Gastroesophageal sphincter (tissue), 4 donors: ENCODE measurements at regions not wholly inside any gene's neighbourhood (a gene's known extent, or its start where the extent isn't known, plus 50 kb on each side); places are given as distances from the start of the nearest gene placed in this dataset.

Experiments used
- ATAC-seq: fragments of 150-250 bp; one replicate; pipeline ENCODE4 v1.9.1; 2016; ENCODE audit warnings: mild to moderate bottlenecking, moderate library complexity
- H3K27ac ChIP-seq, 4 donors: fragments of 200-600 bp; sonication (generic) in 3 of 4; 1 replicate in 3 of 4; 2 replicates in 1 of 4; pipeline ENCODE4 v1.5.1; 2016 to 2019
- H3K27me3 ChIP-seq: fragments of 200-600 bp; sonication (generic); one replicate; pipeline ENCODE4 v1.5.1; 2019
- H3K36me3 ChIP-seq, 2 donors: fragments of 200-600 bp; sonication (generic); one replicate each; pipeline ENCODE4 v1.5.1; 2019; ENCODE audit warnings: control low read depth in 1 of 2
- H3K4me1 ChIP-seq, 3 donors: fragments of 200-600 bp; sonication (generic); 1 replicate in 2 of 3; 2 replicates in 1 of 3; pipeline ENCODE4 v1.5.1; 2016 to 2019; ENCODE audit warnings: control low read depth in 2 of 3
- H3K4me3 ChIP-seq, 2 donors: fragments of 200-600 bp; sonication (generic); one replicate each; pipeline ENCODE4 v1.5.1; 2019; ENCODE audit warnings: mild to moderate bottlenecking in 1 of 2, moderate library complexity in 1 of 2
- H3K9me3 ChIP-seq, 3 donors: fragments of 200-600 bp; sonication (generic); one replicate each; pipeline ENCODE4 v1.5.1; 2017 to 2019; ENCODE audit warnings: control low read depth in 2 of 3
- CTCF ChIP-seq, 4 experiments: fragments of 200-600 bp in 2 of 4; fragments of 450-650 bp in 2 of 4; sonication (generic) in 1 of 4; IDR thresholded peaks; one replicate each; pipeline ENCODE4 v1.5.1; 2017 to 2019; ENCODE audit warnings: antibody characterized with exemption in 4 of 4, mild to moderate bottlenecking in 2 of 4, moderate library complexity in 2 of 4
- EP300 ChIP-seq: sonication (generic); formaldehyde crosslinking; IDR thresholded peaks from one replicate; pipeline ENCODE4 v1.6.1; 2017; ENCODE audit warnings: antibody characterized with exemption, mild to moderate bottlenecking
- POLR2A ChIP-seq, 2 donors: fragments of 450-650 bp; IDR thresholded peaks; one replicate each; pipeline ENCODE4 v1.6.1; 2017; ENCODE audit warnings: antibody characterized with exemption in 2 of 2, mild to moderate bottlenecking in 2 of 2, moderate library complexity in 1 of 2
- POLR2AphosphoS5 ChIP-seq: sonication (generic); formaldehyde crosslinking; IDR thresholded peaks from one replicate; pipeline ENCODE4 v1.6.1; 2017; ENCODE audit warnings: antibody characterized with exemption
- WGBS, 2 donors: methylation state at CpG; one replicate each; pipeline ENCODE4 v1.1.5; 2018; ENCODE audit warnings: low coverage in 1 of 2; 5-methylcytosine and 5-hydroxymethylcytosine counted together

- no peak overlapping the region for H3K27ac ChIP-seq
- no peaks in the 10 kb centered on the region for H3K9me3 ChIP-seq
- H3K27me3 ChIP-seq, result no peaks in the 10 kb centered on the region
- WGBS, 2 donors, result 66 to 78% methylated on average over 3 of the region's 3 CpGs
- ATAC-seq, result no peak
- TF ChIP-seq CTCF (IDR thresholded peaks at IDR 0.05) (no peak), POLR2AphosphoS5 (no peak), EP300 (no peak), POLR2A (IDR thresholded peaks at IDR 0.05) (no peak)
- H3K36me3 ChIP-seq, result no peaks in the 10 kb centered on the region
- H3K4me3 ChIP-seq, result no peak overlapping the region
- no peaks in the 10 kb centered on the region for H3K4me1 ChIP-seq
These were observed 592.8 kb upstream of the PCDH10 start for GRCh38 chr4:132556316-132556715.

- no peak overlapping the region for H3K4me3 ChIP-seq
- no peaks in the 10 kb centered on the region for H3K27me3 ChIP-seq
- no peaks in the 10 kb centered on the region for H3K4me1 ChIP-seq
- no peaks in the 10 kb centered on the region for H3K9me3 ChIP-seq
- ATAC-seq, result no peak
- no peak for TF ChIP-seq POLR2A (IDR thresholded peaks at IDR 0.05)
- TF ChIP-seq EP300, result no peak
- TF ChIP-seq CTCF (IDR thresholded peaks at IDR 0.05), result no peak
- no peak for TF ChIP-seq POLR2AphosphoS5
- H3K27ac ChIP-seq, result no peak overlapping the region
- no peaks in the 10 kb centered on the region for H3K36me3 ChIP-seq
These were observed 591.4 kb upstream of the PCDH10 start for GRCh38 chr4:132557660-132558059.

- TF ChIP-seq CTCF (IDR thresholded peaks at IDR 0.05), result no peak
- TF ChIP-seq EP300, result no peak
- no peak for TF ChIP-seq POLR2AphosphoS5
- no peak for TF ChIP-seq POLR2A (IDR thresholded peaks at IDR 0.05)
- no peaks in the 10 kb centered on the region for H3K27me3 ChIP-seq
- ATAC-seq, result no peak
- H3K4me1 ChIP-seq, result no peaks in the 10 kb centered on the region
- H3K36me3 ChIP-seq, result no peaks in the 10 kb centered on the region
- WGBS, 2 donors, result 100% methylated on average over 1 of the region's 1 CpG
- H3K9me3 ChIP-seq, result no peaks in the 10 kb centered on the region
- H3K4me3 ChIP-seq, result no peak overlapping the region
- no peak overlapping the region for H3K27ac ChIP-seq
These were observed 584.2 kb upstream of the PCDH10 start for GRCh38 chr4:132564920-132565319.

- TF ChIP-seq POLR2A (IDR thresholded peaks at IDR 0.05) (no peak), EP300 (no peak), POLR2AphosphoS5 (no peak), CTCF (IDR thresholded peaks at IDR 0.05) (no peak)
- ATAC-seq, result no peak
- Histone ChIP-seq H3K9me3 (no peaks in the 10 kb centered on the region), H3K4me1 (no peaks in the 10 kb centered on the region), H3K36me3 (no peaks in the 10 kb centered on the region), H3K27me3 (no peaks in the 10 kb centered on the region), H3K4me3 (no peak overlapping the region), H3K27ac (no peak overlapping the region)
- WGBS, 2 donors, result 90 to 94% methylated on average over 2 of the region's 2 CpGs
These were observed 583.6 kb upstream of the PCDH10 start for GRCh38 chr4:132565542-132565941.

- no peaks in the 10 kb centered on the region for H3K9me3 ChIP-seq
- no peaks in the 10 kb centered on the region for H3K4me1 ChIP-seq
- no peaks in the 10 kb centered on the region for H3K27me3 ChIP-seq
- H3K27ac ChIP-seq, result no peak overlapping the region
- no peaks in the 10 kb centered on the region for H3K36me3 ChIP-seq
- ATAC-seq, result no peak
- 24 to 26% methylated on average over 5 to 6 of the region's 6 CpGs for WGBS, 2 donors
- H3K4me3 ChIP-seq, result no peak overlapping the region
- no peak for TF ChIP-seq EP300
- no peak for TF ChIP-seq POLR2AphosphoS5
- TF ChIP-seq POLR2A (IDR thresholded peaks at IDR 0.05), result no peak
- TF ChIP-seq CTCF (IDR thresholded peaks at IDR 0.05), result no peak
These were observed 576.9 kb upstream of the PCDH10 start for GRCh38 chr4:132572210-132572609.
